ENCODE measurements at regions not wholly inside any gene's neighbourhood (a gene's known extent, or its start where the extent isn't known, plus 50 kb on each side); places are given as distances from the start of the nearest gene placed in this dataset.

DNA sequence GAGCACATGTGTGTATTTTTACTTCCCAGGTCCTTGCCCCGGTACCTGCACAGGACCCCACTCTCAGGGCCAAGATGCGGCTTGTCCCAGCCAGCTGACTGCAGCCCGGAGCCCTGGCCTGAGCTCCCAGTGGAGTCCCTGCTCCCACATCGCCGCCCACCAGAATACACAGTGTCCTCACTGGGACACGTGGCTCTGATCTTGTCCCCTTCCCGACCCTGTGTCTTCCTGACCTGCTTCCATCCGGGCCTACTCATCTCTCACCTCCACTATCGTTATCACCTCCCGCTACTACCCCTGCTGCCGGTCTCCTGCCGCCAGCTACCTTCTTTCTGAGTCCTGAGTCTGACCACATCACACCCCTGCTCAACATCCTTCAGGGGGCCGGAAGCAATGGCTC, 146.3 kb upstream of the CHST15 start:
- TF ChIP-seq, protein P1, sequence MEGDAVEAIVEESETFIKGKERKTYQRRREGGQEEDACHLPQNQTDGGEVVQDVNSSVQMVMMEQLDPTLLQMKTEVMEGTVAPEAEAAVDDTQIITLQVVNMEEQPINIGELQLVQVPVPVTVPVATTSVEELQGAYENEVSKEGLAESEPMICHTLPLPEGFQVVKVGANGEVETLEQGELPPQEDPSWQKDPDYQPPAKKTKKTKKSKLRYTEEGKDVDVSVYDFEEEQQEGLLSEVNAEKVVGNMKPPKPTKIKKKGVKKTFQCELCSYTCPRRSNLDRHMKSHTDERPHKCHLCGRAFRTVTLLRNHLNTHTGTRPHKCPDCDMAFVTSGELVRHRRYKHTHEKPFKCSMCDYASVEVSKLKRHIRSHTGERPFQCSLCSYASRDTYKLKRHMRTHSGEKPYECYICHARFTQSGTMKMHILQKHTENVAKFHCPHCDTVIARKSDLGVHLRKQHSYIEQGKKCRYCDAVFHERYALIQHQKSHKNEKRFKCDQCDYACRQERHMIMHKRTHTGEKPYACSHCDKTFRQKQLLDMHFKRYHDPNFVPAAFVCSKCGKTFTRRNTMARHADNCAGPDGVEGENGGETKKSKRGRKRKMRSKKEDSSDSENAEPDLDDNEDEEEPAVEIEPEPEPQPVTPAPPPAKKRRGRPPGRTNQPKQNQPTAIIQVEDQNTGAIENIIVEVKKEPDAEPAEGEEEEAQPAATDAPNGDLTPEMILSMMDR (IDR thresholded peaks at IDR 0.05; ENCODE audit: poor library complexity), result no peak
- no peak for TF ChIP-seq EZH2 (IDR thresholded peaks at IDR 0.05; ENCODE audit: borderline replicate concordance)
- no peak for TF ChIP-seq EZH2phosphoT487 (IDR thresholded peaks at IDR 0.05; ENCODE audit: low read depth, severe bottlenecking, unreplicated experiment)
